Colonic mucosa (tissue), 4 donors: ENCODE measurements at regions not wholly inside any gene's neighbourhood (a gene's known extent, or its start where the extent isn't known, plus 50 kb on each side); places are given as distances from the start of the nearest gene placed in this dataset.

Experiments used
- DNase-seq: peaks from one replicate; pipeline ENCODE4 v3.0.0-alpha.2; 2020
- H3K27ac ChIP-seq: fragments of 200-600 bp; one replicate; pipeline ENCODE4 v1.8.0; 2021
- H3K27me3 ChIP-seq: fragments of 200-600 bp; one replicate; pipeline ENCODE4 v1.8.0; 2021
- H3K36me3 ChIP-seq: fragments of 200-600 bp; one replicate; pipeline ENCODE4 v1.8.0; 2021
- H3K4me1 ChIP-seq: fragments of 200-600 bp; one replicate; pipeline ENCODE4 v1.8.0; 2021; ENCODE audit warnings: mild to moderate bottlenecking
- H3K4me3 ChIP-seq: fragments of 200-600 bp; one replicate; pipeline ENCODE4 v1.8.0; 2021
- H3K9ac ChIP-seq, 2 donors: one replicate each; pipeline ENCODE4 v1.7.0; 2013; ENCODE audit warnings: control low read depth in 2 of 2, low read depth in 2 of 2, low read length in 2 of 2
- H3K9me3 ChIP-seq: fragments of 200-600 bp; one replicate; pipeline ENCODE4 v1.8.0; 2021
- intact Hi-C: fragments of 100-400 bp; cut with DNase I; formaldehyde crosslinking; loops from one replicate; pipeline ENCODE4 v1.14.1; 2022
- TF ChIP-seq, protein P1 (sequence below): fragments of 200-600 bp; IDR thresholded peaks from one replicate; pipeline ENCODE4 v1.8.0; 2022; ENCODE audit warnings: antibody characterized with exemption, mild to moderate bottlenecking
- donor health status: healthy.
- donor health status: DM: no; HTN: no; CAD: no.
- donor health status: DM: no; HTN: no; CAD: no.

DNA sequence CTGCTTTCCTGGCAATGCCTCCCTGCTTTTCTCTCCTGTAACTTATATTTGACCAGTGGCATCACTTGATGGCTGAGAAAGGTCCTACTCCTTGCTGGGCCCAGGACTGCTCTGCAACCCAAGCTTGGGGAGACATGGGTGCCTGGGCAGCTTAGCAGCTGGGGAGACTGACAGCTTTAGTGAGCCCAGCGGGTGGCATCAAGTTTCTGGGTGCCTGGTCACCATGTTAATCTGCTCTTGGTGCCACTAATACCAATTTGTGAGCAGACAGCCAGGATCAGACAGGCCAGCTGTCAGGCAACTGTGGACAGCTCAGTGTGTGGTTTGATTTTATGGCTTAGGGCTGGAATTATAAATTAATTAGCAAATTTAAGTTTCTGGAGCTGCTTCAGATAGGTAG is 144.8 kb upstream of the GLI2 start:
- intact Hi-C loops = no loop called here
- Histone ChIP-seq H3K4me3 (no peak overlapping the region), H3K4me1 (no peaks in the 10 kb centered on the region), H3K9me3 (no peaks in the 10 kb centered on the region), H3K27me3 (peaks cover 22% of the 10 kb centered on the region), H3K27ac (no peak overlapping the region), H3K9ac (no peak overlapping the region), H3K36me3 (no peaks in the 10 kb centered on the region)
- no peak for DNase-seq
- TF ChIP-seq, protein P1, sequence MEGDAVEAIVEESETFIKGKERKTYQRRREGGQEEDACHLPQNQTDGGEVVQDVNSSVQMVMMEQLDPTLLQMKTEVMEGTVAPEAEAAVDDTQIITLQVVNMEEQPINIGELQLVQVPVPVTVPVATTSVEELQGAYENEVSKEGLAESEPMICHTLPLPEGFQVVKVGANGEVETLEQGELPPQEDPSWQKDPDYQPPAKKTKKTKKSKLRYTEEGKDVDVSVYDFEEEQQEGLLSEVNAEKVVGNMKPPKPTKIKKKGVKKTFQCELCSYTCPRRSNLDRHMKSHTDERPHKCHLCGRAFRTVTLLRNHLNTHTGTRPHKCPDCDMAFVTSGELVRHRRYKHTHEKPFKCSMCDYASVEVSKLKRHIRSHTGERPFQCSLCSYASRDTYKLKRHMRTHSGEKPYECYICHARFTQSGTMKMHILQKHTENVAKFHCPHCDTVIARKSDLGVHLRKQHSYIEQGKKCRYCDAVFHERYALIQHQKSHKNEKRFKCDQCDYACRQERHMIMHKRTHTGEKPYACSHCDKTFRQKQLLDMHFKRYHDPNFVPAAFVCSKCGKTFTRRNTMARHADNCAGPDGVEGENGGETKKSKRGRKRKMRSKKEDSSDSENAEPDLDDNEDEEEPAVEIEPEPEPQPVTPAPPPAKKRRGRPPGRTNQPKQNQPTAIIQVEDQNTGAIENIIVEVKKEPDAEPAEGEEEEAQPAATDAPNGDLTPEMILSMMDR = no peak

DNA sequence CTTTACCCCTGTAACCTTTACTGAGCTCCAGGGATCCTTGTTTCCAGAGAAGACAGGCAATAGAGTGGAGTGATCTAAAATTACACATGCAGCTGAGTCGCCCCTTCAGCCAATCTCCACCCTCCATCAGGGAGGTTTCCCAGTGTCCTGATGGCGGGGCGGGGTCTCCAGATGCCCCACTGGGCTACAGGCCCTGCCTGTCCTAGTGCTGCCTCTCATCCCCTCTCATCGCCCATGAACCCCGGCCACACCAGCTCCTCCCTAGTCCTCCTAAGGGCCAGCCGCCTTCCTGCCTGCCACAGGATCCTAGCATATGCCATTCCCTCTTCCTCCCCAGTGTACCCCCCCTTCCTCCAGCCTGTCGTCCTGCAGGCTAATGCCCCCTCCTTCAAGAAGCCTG is 144.1 kb upstream of the GLI2 start:
- H3K27me3 ChIP-seq = peaks cover 19% of the 10 kb centered on the region
- no peak for DNase-seq

DNA sequence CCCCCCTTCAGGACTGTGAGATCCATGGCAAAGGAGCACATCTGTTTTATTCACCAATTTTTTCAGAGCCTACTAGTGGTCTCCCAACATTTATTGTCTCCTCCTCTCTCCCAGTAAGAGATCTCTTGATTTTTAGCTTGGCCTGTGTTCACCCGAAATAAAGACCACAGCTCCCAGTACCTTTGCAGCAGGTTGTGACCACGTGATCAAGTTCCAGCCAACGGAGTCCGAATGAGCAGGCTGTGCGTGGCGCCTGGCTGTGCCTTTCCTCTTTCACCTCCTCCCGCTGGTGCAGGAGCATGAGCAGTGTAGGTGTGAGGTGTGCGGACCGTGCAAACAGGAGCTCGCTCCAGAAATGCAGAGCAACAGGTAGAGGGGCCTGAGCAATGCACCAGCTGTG is 143.6 kb upstream of the GLI2 start:
- no peak for DNase-seq
- TF ChIP-seq, protein P1 = no peak
- H3K27ac ChIP-seq = no peak overlapping the region
- no peaks in the 10 kb centered on the region for H3K4me1 ChIP-seq
- no peak overlapping the region for H3K9ac ChIP-seq
- H3K36me3 ChIP-seq = no peaks in the 10 kb centered on the region
- H3K4me3 ChIP-seq = no peak overlapping the region
- peaks cover 14% of the 10 kb centered on the region for H3K27me3 ChIP-seq
- H3K9me3 ChIP-seq = no peaks in the 10 kb centered on the region
- intact Hi-C loops = no loop called here

More for the DNA sequence above, 144.1 kb upstream of the GLI2 start:
- Histone ChIP-seq H3K4me3 (no peak overlapping the region), H3K27ac (no peak overlapping the region), H3K4me1 (no peaks in the 10 kb centered on the region), H3K9ac (no peak overlapping the region), H3K36me3 (no peaks in the 10 kb centered on the region), H3K9me3 (no peaks in the 10 kb centered on the region)
- intact Hi-C loops = no loop called here
- TF ChIP-seq, protein P1 = no peak

DNA sequence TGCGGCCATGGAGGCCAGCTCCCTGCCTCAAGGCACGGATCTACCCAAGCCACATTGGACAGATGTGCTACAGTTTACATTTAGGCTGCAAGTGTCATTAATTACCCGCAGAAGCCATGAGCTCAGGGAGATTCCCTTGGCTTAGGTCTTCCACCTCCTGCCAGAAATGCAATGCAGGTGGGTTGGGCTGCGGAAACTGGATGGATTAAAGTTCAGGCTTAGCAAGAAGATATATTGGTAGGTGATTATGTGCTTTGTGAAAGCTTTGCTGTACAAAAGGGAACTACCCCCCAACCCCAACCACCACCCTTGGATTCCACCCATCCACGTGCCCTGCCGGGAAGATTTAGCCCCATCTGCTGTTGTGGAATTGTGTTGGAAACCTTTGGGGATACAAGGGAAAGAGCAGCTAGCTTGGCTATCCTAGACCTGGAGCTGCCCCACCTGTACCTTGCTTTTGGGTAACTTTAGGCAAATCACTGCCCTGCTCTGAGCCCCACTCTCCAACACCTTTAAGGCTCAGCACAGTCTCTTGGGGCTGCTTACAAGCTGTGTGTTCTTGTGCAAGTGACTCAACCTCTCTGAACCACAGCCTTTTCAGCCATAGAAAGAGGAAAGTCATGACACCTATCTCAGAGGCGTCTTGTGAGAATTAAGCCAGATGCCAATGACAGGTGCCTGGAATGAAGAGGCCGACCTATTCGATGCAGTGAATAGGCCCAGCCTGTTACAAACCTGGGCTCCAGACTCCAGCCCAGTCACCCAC is 141.6 kb upstream of the GLI2 start:
- no peak for DNase-seq
- no peaks in the 10 kb centered on the region for H3K27me3 ChIP-seq
- H3K36me3 ChIP-seq = no peaks in the 10 kb centered on the region
- intact Hi-C loops = no loop called here
- no peaks in the 10 kb centered on the region for H3K4me1 ChIP-seq
- TF ChIP-seq, protein P1 = no peak
- no peak overlapping the region for H3K9ac ChIP-seq
- H3K9me3 ChIP-seq = no peaks in the 10 kb centered on the region
- no peak overlapping the region for H3K4me3 ChIP-seq
- H3K27ac ChIP-seq = no peak overlapping the region

DNA sequence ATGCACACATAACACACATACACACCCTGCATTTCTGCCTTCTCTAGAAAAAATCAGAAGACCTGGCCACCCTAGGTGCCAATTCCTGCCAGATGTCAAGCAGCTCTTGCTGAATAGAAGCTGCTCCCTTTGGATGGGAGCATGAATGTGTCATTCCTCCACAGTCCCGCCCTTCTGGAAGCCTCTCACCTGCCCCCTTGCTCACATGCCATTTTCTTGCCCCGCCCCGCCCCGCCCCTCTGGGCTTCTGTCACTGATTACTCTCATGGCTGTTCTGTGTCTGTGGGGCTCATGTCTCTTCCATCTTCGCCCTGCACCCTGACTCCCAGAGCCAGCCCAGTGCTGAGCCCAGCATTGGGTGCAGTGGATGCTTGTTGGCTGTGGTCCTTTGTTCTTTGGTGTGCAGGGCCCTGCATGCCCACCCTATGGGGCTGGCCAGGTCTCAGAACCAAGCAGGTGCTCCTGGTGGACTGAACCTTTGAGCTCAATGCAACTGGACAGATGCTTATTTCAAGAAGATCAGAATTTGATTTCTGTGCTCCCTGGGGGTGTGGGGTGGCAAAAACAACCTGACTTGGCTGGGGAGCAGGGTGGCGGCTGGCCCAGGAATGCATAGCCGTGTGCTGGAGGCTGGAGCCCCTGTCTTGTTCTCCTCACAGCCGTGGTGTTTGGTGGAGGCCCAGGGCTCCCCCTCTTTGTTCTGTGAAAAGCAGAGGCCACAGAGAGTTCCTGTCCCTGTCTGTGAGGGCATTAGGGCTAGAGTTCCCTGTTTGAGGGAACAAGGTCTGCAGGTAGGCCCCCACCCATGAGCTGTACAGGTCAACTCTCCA is 140.6 kb upstream of the GLI2 start:
- Histone ChIP-seq H3K27ac (no peak overlapping the region), H3K9me3 (no peaks in the 10 kb centered on the region), H3K4me1 (no peaks in the 10 kb centered on the region), H3K27me3 (no peaks in the 10 kb centered on the region), H3K4me3 (no peak overlapping the region), H3K9ac (no peak overlapping the region), H3K36me3 (no peaks in the 10 kb centered on the region)
- peak; percentile 35 for DNase-seq
- intact Hi-C loops = no loop called here
- TF ChIP-seq, protein P1 = no peak
